ENCODE measurements at regions not wholly inside any gene's neighbourhood (a gene's known extent, or its start where the extent isn't known, plus 50 kb on each side); places are given as distances from the start of the nearest gene placed in this dataset.
A peak's percentile ranks its signal among the peaks of the same experiment; 100 is the strongest.

DNA sequence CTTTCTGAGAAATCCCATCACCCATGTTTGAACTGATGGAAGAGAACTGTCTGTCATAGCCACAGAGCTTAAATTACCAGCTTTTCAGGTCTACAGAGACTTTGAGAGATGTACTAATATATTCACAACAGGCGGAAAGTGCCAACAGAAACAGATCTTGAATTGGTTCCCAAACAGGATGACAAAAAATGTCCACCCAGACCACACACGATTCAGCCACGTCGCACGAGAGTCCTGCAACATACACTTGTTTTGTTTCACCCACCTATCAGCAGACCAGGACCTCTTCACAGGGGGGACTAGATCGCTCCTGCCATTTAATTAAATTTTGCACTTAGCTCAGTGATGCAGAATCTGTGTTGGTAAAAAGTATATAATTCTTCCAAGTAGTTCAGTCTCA is 187.1 kb upstream of the CEP162 start:
- Histone ChIP-seq H2AFZ (replicated peaks) (no peak overlapping the region), H3K27me3 (no peaks in the 10 kb centered on the region), H3F3A (ENCODE audit: low read depth) (no peaks in the 10 kb centered on the region), H3K9me3 (ENCODE audit: low read depth) (no peaks in the 10 kb centered on the region), H3K79me2 (ENCODE audit: low read depth) (no peaks in the 10 kb centered on the region), H3K4me1 (no peaks in the 10 kb centered on the region), H3K27ac (no peak overlapping the region), H4K20me1 (ENCODE audit: low read depth) (no peaks in the 10 kb centered on the region), H3K36me3 (no peaks in the 10 kb centered on the region), H3K9ac (no peak overlapping the region), H3K4me3 (no peak overlapping the region), H3K4me2 (no peak overlapping the region)
- Mint-ChIP-seq H3K4me3 (no peak overlapping the region), H3K27me3 (ENCODE audit: insufficient read depth, low read depth) (no peaks in the 10 kb centered on the region), H3K27ac (no peak overlapping the region), H3K9me3 (no peaks in the 10 kb centered on the region), H3K4me1 (peaks cover 4% of the 10 kb centered on the region), H3K36me3 (no peaks in the 10 kb centered on the region)
- no peak for DNase-seq (ENCODE audit: low spot score)
- no peak for TF ChIP-seq EZH2 (IDR thresholded peaks at IDR 0.05)
- no peak for TF ChIP-seq EZH2phosphoT487 (IDR thresholded peaks at IDR 0.05)
- TF ChIP-seq, protein P1, sequence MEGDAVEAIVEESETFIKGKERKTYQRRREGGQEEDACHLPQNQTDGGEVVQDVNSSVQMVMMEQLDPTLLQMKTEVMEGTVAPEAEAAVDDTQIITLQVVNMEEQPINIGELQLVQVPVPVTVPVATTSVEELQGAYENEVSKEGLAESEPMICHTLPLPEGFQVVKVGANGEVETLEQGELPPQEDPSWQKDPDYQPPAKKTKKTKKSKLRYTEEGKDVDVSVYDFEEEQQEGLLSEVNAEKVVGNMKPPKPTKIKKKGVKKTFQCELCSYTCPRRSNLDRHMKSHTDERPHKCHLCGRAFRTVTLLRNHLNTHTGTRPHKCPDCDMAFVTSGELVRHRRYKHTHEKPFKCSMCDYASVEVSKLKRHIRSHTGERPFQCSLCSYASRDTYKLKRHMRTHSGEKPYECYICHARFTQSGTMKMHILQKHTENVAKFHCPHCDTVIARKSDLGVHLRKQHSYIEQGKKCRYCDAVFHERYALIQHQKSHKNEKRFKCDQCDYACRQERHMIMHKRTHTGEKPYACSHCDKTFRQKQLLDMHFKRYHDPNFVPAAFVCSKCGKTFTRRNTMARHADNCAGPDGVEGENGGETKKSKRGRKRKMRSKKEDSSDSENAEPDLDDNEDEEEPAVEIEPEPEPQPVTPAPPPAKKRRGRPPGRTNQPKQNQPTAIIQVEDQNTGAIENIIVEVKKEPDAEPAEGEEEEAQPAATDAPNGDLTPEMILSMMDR (IDR thresholded peaks at IDR 0.05): no peak

DNA sequence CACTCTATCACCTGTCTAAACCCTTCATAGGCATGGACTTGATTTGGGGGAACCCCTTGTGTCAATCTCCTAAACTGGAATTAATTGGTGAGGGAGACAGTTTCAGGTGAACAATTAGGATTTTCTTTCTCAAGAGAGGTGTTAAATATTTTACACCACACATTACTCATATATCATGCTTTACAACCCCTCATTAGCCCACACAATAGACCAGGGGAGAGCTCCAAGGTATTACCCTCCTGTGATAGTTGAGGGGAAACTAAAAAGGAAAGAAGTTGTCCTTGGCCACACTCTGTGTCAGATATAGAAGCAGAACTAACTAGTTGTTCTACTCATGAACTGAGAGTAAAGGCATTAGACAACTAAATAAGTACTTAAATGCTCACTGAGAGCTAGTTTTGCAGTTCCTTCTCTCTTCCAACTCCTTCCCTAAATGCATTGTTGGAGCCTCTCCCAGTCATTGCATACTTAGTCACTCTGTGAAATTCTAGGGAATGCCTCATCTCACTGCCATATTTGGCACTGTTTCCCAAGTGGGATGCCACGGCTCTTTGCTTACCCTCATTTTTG is 183.7 kb upstream of the CEP162 start:
- no peak for DNase-seq (ENCODE audit: low spot score)
- H3K27me3 ChIP-seq: no peaks in the 10 kb centered on the region
- H3K4me2 ChIP-seq: no peak overlapping the region
- Mint-ChIP-seq H3K36me3 (no peaks in the 10 kb centered on the region), H3K4me1 (peaks cover 4% of the 10 kb centered on the region), H3K27me3 (ENCODE audit: insufficient read depth, low read depth) (no peaks in the 10 kb centered on the region), H3K27ac (no peak overlapping the region), H3K9me3 (no peaks in the 10 kb centered on the region), H3K4me3 (no peak overlapping the region)
- no peak overlapping the region for H2AFZ ChIP-seq (replicated peaks)
- H3K79me2 ChIP-seq (ENCODE audit: low read depth): no peaks in the 10 kb centered on the region
- H4K20me1 ChIP-seq (ENCODE audit: low read depth): no peaks in the 10 kb centered on the region
- H3K4me1 ChIP-seq: no peaks in the 10 kb centered on the region
- no peak overlapping the region for H3K9ac ChIP-seq
- no peaks in the 10 kb centered on the region for H3K36me3 ChIP-seq
- no peak overlapping the region for H3K4me3 ChIP-seq
- TF ChIP-seq EZH2phosphoT487 (IDR thresholded peaks at IDR 0.05) (no peak), EZH2 (IDR thresholded peaks at IDR 0.05) (no peak)
- TF ChIP-seq, protein P1 (IDR thresholded peaks at IDR 0.05): no peak
- H3K27ac ChIP-seq: no peak overlapping the region
- no peaks in the 10 kb centered on the region for H3K9me3 ChIP-seq (ENCODE audit: low read depth)
- no peaks in the 10 kb centered on the region for H3F3A ChIP-seq (ENCODE audit: low read depth)

DNA sequence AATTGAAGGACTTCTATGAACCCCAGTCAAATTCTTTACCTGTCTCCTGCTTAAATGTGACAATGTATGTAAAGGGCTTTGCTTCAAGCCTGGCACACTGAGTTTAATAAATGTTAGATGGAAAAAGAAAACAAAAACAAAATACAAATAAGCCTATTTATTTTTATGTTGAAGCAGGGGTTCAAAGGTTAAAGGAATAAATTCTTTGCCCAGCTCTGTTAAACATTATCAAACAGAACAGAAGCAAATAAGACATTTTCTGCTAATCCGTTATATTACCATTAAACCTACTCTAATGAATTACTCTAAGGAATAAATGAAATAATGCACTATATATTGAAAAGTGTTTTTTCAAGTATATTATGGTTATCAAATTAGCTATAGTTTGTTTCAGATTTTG is 182.5 kb upstream of the CEP162 start:
- Mint-ChIP-seq H3K4me1 (peaks cover 4% of the 10 kb centered on the region), H3K27me3 (ENCODE audit: insufficient read depth, low read depth) (no peaks in the 10 kb centered on the region), H3K4me3 (no peak overlapping the region), H3K9me3 (no peaks in the 10 kb centered on the region), H3K36me3 (no peaks in the 10 kb centered on the region), H3K27ac (no peak overlapping the region)
- no peak overlapping the region for H2AFZ ChIP-seq (replicated peaks)
- H3K27ac ChIP-seq: no peak overlapping the region
- H3K4me1 ChIP-seq: no peaks in the 10 kb centered on the region
- H3K9me3 ChIP-seq (ENCODE audit: low read depth): no peaks in the 10 kb centered on the region
- H3K4me3 ChIP-seq: no peak overlapping the region
- H3F3A ChIP-seq (ENCODE audit: low read depth): no peaks in the 10 kb centered on the region
- no peak overlapping the region for H3K9ac ChIP-seq
- H3K4me2 ChIP-seq: no peak overlapping the region
- no peak for DNase-seq (ENCODE audit: low spot score)
- H3K27me3 ChIP-seq: no peaks in the 10 kb centered on the region
- no peaks in the 10 kb centered on the region for H3K79me2 ChIP-seq (ENCODE audit: low read depth)
- H3K36me3 ChIP-seq: no peaks in the 10 kb centered on the region
- no peak for TF ChIP-seq EZH2 (IDR thresholded peaks at IDR 0.05)
- H4K20me1 ChIP-seq (ENCODE audit: low read depth): no peaks in the 10 kb centered on the region

DNA sequence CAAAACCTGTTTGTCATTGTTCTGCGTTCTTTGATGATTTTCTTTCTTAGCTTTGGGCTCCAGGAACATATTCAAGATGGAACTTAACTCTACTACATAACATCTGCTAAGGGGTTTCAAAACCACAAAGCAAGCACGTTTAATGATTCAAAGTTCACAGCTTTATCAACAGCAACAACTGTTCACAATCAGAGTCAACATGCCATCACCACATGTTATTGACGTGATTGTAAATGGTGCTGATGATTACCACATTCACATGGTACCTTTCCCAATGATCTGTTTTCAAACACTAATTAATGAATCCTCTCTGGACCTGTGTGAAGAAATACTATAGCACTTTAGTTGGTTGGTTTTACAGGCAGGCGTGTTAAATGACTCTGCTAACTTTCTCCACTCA is 180.6 kb upstream of the CEP162 start:
- Mint-ChIP-seq H3K9me3 (no peaks in the 10 kb centered on the region), H3K36me3 (no peaks in the 10 kb centered on the region), H3K27me3 (ENCODE audit: insufficient read depth, low read depth) (no peaks in the 10 kb centered on the region), H3K27ac (no peak overlapping the region), H3K4me3 (no peak overlapping the region), H3K4me1 (peaks cover 4% of the 10 kb centered on the region)
- Histone ChIP-seq H3K79me2 (ENCODE audit: low read depth) (no peaks in the 10 kb centered on the region), H4K20me1 (ENCODE audit: low read depth) (no peaks in the 10 kb centered on the region), H3K4me1 (no peaks in the 10 kb centered on the region), H3K4me2 (no peak overlapping the region), H3F3A (ENCODE audit: low read depth) (no peaks in the 10 kb centered on the region), H3K36me3 (no peaks in the 10 kb centered on the region), H3K27me3 (no peaks in the 10 kb centered on the region), H3K27ac (no peak overlapping the region), H3K9me3 (ENCODE audit: low read depth) (no peaks in the 10 kb centered on the region), H2AFZ (replicated peaks) (peak overlapping the region; percentile 24), H3K9ac (no peak overlapping the region), H3K4me3 (no peak overlapping the region)
- no peak for TF ChIP-seq EZH2phosphoT487 (IDR thresholded peaks at IDR 0.05)
- DNase-seq (ENCODE audit: low spot score): no peak

Data from neural progenitor cell (in vitro differentiated cells).